ENCODE measurements at regions not wholly inside any gene's neighbourhood (a gene's known extent, or its start where the extent isn't known, plus 50 kb on each side); places are given as distances from the start of the nearest gene placed in this dataset.

DNA sequence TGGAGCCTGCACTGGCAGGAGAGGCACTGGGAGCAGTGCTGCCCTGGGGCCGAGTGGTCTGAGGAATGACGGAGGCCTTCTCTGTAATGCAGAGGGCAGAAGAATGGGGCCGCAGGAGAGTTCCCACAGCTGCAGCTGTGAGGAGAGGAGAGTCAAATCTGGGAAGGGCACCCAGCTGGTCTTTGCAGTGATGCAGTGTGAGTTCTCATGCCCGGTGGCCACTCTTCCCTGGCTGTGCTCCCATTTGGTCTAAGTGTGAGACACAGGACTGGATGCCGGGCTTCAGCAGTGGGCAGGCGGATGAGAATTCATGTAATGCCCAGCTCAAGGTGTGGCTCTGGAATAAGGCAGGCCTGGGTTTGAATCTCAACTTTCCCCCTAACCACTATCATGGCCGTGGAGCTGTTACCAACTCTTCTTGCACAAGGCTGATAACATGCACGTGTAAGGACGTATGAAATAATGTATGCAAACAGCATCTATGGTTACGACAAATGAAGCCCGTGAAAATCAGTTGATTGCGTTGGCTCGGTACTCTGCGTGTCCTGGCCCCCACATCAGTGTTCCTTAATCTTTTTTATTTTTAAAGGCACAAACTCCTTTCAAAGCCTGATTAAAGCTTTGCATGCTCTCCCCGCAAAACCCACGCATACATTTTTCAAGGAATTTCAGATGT lies 71.6 kb downstream of the ACKR3 start:
- TF ChIP-seq EZH2phosphoT487 (IDR thresholded peaks at IDR 0.05; ENCODE audit: low read depth, severe bottlenecking, unreplicated experiment) (no peak), CTCF (IDR thresholded peaks at IDR 0.05; ENCODE audit: poor library complexity) (no peak), EZH2 (IDR thresholded peaks at IDR 0.05; ENCODE audit: borderline replicate concordance) (no peak)
